Aorta (tissue), 5 donors: ENCODE measurements at regions not wholly inside any gene's neighbourhood (a gene's known extent, or its start where the extent isn't known, plus 50 kb on each side); places are given as distances from the start of the nearest gene placed in this dataset.

Experiments
- ATAC-seq: fragments of 200-7000 bp; cut with Tn5 transposase; one replicate; pipeline ENCODE4 v1.9.1; 2022; ENCODE audit warnings: moderate library complexity; ENCODE audit not compliant: low FRiP score
- DNase-seq, 2 donors: peaks; one replicate each; pipeline ENCODE4 v3.0.0-alpha.2; 2020
- H3K27ac ChIP-seq, 2 donors: one replicate each; pipeline ENCODE4 v1.5.1; 2013; ENCODE audit warnings: low read length in 2 of 2, mild to moderate bottlenecking in 2 of 2, moderate library complexity in 2 of 2, control low read depth in 1 of 2, inconsistent platforms in 1 of 2, low read depth in 1 of 2
- H3K27me3 ChIP-seq, 2 donors: one replicate each; pipeline ENCODE4 v1.6.1; 2013; ENCODE audit warnings: control low read depth in 1 of 2, low read length in 1 of 2, mild to moderate bottlenecking in 1 of 2, moderate library complexity in 1 of 2; ENCODE audit not compliant: insufficient read depth in 2 of 2, control insufficient read depth in 1 of 2
- H3K36me3 ChIP-seq, 2 donors: one replicate each; pipeline ENCODE4 v1.6.1; 2013; ENCODE audit warnings: control low read depth in 1 of 2, low read length in 1 of 2, mild to moderate bottlenecking in 1 of 2; ENCODE audit not compliant: insufficient read depth in 2 of 2, control insufficient read depth in 1 of 2
- H3K4me1 ChIP-seq, 2 donors: one replicate each; pipeline ENCODE4 v1.6.1; 2013; ENCODE audit warnings: low read length in 2 of 2, control low read depth in 1 of 2, mild to moderate bottlenecking in 1 of 2, moderate library complexity in 1 of 2; ENCODE audit not compliant: insufficient read depth in 2 of 2, control insufficient read depth in 1 of 2
- H3K4me3 ChIP-seq, 2 donors: one replicate each; pipeline ENCODE4 v1.5.1; 2013; ENCODE audit warnings: low read length in 2 of 2, control low read depth in 1 of 2, mild to moderate bottlenecking in 1 of 2
- H3K9me3 ChIP-seq: one replicate; pipeline ENCODE4 v1.6.1; 2013; ENCODE audit warnings: mild to moderate bottlenecking, low read length; ENCODE audit not compliant: control insufficient read depth
- WGBS, 2 donors: extraction: QIAGEN DNeasy Blood & Tissue Kit; methylation state at CpG; one replicate each; pipeline ENCODE4 v1.1.7; 2013; 5-methylcytosine and 5-hydroxymethylcytosine counted together
- intact Hi-C, 2 donors: fragments of 100-400 bp; cut with DNase I; formaldehyde crosslinking; loops; one replicate each; pipeline versions ENCODE4 v1.14.2 to v1.15.0; 2022
- donor health status: healthy with polysubstance abuse.
- donor health status: Bipolar disorder and iron deficiency.
- donor health status: DM: no; HTN: no; CAD: no.
- donor health status: DM: no; HTN: no; CAD: no.
- donor health status: DM: yes; HTN: yes; CAD: no.

DNA sequence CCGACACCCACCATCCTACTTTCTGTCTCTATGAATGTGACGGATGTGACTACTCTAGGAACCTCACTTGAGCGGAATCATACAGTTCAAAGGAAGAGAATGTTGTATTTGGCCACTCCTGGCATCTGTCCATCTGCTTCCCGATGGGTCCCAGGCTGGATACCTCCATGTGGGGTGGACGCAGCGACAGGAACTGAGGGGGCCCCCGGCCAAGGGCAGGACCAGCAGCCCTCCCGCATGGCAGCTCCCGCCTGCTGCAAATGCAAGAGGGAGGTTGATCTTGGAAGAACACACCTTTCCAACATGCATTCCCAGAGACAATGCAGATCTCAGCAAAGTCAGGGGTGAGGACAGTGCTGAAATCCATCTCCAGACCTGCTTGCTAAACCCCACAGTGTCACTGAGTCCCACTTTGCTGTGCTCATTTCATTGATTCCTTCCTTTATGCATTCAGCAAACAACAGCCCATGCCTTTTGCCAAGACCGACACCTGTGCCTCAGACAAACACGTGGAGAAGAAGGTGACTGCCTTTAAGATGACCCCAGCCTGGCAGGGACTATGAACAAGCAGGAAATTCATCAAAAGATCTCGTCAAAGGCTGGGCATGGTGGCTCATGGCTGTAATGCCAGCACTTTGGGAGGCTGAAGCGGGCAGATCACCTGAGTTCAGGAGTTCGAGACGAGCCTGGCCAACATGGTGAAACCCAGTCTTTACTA is 246.2 kb downstream of the CTTN start:
- no peaks in the 10 kb centered on the region for H3K27me3 ChIP-seq
- no peaks in the 10 kb centered on the region for H3K36me3 ChIP-seq
- no peak for ATAC-seq
- H3K9me3 ChIP-seq = no peaks in the 10 kb centered on the region
- intact Hi-C loops = no loop called here
- no peaks in the 10 kb centered on the region for H3K4me1 ChIP-seq
- no peak for DNase-seq
- no peak overlapping the region for H3K27ac ChIP-seq
- 63 to 69% methylated on average over 15 of the region's 15 CpGs for WGBS, 2 donors
- no peak overlapping the region for H3K4me3 ChIP-seq

DNA sequence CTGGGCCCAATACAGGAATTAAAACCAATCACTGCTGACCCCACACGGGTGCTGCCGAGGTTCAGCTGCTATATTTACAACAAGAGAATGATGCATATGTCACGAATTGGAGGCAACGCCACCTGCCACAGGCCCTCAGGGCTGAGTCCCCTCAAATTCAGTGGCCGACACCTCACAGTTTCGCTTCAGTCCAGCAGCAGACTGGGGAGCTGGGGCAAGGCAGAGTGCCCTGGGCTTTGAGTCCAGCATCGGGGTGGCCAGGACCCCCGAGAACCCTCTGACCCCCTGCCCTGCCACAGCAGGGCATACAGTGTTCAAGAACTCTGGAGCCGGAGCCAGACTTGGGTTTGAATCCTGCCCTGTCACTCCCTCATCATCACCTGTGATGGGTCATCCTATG is 247.2 kb downstream of the CTTN start:
- Histone ChIP-seq H3K4me1 (no peaks in the 10 kb centered on the region), H3K27ac (no peak overlapping the region), H3K27me3 (no peaks in the 10 kb centered on the region), H3K36me3 (no peaks in the 10 kb centered on the region), H3K4me3 (no peak overlapping the region), H3K9me3 (no peaks in the 10 kb centered on the region)
- DNase-seq (no peak), ATAC-seq (no peak)
- intact Hi-C loops = no loop called here
- 71 to 72% methylated on average over 9 of the region's 9 CpGs for WGBS, 2 donors

DNA sequence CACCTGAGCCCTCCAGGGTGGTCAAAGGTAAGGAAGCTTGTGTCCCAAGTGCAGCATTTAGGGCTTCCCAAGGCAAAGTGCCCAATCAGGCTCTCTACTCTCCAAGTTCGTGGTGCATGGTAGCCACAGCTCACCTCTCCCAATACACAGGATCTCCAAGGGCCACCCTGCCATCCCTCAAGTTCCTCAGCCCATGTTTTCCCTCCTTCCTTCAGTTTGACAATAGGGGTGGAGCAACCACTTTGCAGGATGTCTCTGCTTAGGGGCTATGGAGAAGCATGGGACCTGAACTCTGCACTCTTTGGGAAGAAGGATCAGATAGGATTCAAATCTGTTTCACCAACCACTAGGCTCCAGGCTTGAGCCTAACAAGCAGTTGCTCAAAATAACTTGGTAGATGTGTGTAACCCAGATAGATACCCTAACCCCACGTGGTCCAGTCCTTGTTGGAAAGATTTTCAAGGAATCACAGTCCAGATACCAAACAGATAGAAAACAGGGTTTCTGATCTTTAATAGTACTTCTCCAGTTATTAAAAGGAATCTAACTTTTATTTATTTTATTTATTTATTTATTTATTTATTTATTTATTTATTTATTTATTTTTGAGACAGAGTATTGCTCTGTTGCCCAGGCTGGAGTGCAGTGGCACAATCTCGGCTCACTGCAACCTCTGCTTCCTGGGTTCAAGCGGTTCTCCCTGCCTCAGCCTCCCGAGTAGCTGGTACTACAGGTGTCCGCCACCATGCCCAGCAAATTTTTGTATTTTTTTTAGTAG is 248.1 kb downstream of the CTTN start:
- intact Hi-C loops = no loop called here
- ATAC-seq (no peak), DNase-seq (no peak)
- no peak overlapping the region for H3K4me3 ChIP-seq
- no peaks in the 10 kb centered on the region for H3K4me1 ChIP-seq
- no peaks in the 10 kb centered on the region for H3K9me3 ChIP-seq
- H3K27me3 ChIP-seq = no peaks in the 10 kb centered on the region
- 74 to 80% methylated on average over 6 of the region's 6 CpGs for WGBS, 2 donors
- no peaks in the 10 kb centered on the region for H3K36me3 ChIP-seq
- H3K27ac ChIP-seq = no peak overlapping the region

DNA sequence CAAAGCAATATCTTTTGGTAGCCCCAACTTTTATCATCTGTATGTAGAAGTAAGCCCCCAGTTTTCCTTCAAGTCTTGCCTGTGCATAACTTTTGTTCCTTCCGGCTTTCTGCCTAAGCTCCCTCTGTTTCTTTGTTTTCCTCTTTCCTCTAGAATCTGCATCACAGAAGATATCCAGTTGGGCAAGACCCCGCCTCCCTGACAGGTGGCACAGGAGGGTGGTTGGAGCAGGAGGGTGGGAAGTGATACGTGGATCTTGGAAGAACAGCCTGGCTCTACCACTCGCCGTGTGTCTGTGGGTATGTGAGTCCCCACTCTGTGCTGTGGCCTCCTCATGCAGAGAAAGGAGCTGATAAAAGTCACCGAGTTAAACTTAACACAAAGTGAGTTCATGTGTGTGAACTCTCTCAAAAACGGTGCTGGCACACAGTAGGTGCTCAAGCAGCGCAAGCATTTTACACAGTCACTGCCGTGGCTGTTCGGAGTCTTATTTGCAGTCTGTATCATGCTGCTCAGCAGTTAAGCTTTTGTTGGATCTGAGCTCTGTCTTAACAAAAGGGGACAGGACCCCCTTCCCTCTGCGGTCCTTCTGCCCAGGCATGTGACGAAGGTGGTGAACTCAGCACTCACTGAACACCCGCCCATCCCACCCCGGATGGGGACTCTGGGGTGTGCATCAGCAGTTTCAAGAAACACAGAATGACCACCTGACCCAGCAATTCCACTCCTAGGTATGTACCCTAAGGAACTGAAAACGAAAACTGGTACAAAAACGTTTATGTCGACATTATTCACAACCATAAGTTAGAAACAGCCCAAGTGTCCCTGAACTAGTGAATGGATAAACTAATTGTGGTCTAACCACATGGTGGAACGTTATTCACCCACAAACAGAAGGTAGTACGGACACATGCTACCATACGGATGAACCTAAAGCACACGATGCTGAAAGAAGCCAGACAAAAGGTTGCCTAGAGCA is 249.1 kb downstream of the CTTN start:
- no peak overlapping the region for H3K27ac ChIP-seq
- 25 to 34% methylated on average over 21 of the region's 21 CpGs for WGBS, 2 donors

DNA sequence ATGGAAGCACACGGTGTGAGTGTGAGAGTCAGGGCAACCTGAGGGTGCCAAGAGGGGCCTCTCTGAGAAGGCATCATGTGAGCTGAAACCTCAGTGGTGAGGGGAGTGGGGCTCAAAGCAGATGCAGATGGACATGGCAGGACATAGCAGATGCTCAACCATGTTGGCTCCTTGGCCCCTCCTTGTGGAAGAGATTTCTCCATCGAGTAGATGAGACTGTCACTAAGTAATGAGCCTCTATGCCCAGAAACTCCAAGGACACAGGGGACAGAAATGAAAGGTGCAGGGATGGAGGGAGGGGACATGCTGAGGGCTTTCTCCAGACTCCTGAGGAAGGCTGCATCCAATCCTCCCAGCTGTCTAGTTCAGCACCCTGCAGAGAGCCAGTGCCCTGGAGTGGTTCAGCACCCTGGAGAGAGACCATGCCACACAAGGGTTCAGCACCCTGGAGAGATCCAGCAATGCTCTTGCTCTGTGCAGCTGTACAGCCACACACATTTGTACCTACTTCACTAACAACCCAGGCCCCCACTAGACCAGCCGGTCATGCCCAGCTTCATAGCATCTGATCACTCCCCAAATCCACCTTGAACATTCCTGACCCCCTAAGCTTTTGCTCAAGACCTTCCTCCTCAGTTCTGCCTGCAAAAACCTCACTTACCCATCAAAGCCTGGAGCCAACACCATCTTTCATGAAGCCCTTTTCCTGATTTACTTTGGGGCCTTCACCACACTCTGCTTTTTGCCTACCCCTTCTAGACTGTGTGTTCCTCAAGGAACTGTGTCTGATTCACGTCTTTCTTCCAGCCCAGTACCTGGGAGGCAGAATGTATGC is 252.0 kb downstream of the CTTN start:
- no peaks in the 10 kb centered on the region for H3K4me1 ChIP-seq
- no peaks in the 10 kb centered on the region for H3K9me3 ChIP-seq
- no peak overlapping the region for H3K4me3 ChIP-seq
- DNase-seq = no peak
- no peak overlapping the region for H3K27ac ChIP-seq
- intact Hi-C loops = no loop called here
- peak; percentile 84 for ATAC-seq
- 44 to 50% methylated on average over 4 of the region's 4 CpGs for WGBS, 2 donors
- no peaks in the 10 kb centered on the region for H3K27me3 ChIP-seq
- H3K36me3 ChIP-seq = no peaks in the 10 kb centered on the region

More for the DNA sequence above, 249.1 kb downstream of the CTTN start:
- Histone ChIP-seq H3K9me3 (no peaks in the 10 kb centered on the region), H3K4me1 (no peaks in the 10 kb centered on the region), H3K27me3 (no peaks in the 10 kb centered on the region), H3K4me3 (no peak overlapping the region), H3K36me3 (no peaks in the 10 kb centered on the region)
- ATAC-seq (no peak), DNase-seq (no peak)
- intact Hi-C loops = no loop called here

DNA sequence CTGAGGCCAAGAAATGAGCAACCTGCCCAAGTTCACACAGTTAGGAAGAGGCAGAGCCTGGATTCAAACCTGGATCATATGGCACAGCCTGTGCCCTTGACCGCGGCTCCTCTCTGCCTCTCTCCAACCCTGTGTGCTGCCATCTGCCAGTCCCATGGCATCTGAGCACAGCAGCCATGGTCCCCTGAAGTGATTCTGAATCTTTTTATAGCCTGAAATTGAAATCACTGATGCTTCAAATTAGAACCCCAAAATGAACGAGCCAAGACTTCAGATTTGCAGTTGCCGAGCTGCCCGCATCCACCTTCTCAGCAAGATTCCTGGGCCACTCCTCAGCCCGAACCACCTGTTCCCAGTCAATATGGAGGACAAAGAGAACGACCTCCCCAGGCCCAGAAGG is 252.7 kb downstream of the CTTN start:
- Histone ChIP-seq H3K4me3 (no peak overlapping the region), H3K27me3 (no peaks in the 10 kb centered on the region), H3K9me3 (no peaks in the 10 kb centered on the region), H3K36me3 (no peaks in the 10 kb centered on the region), H3K4me1 (no peaks in the 10 kb centered on the region), H3K27ac (no peak overlapping the region)
- ATAC-seq = no peak
- WGBS, 2 donors = 82 to 86% methylated on average over 7 of the region's 7 CpGs
- no peak for DNase-seq
- intact Hi-C loops = no loop called here

DNA sequence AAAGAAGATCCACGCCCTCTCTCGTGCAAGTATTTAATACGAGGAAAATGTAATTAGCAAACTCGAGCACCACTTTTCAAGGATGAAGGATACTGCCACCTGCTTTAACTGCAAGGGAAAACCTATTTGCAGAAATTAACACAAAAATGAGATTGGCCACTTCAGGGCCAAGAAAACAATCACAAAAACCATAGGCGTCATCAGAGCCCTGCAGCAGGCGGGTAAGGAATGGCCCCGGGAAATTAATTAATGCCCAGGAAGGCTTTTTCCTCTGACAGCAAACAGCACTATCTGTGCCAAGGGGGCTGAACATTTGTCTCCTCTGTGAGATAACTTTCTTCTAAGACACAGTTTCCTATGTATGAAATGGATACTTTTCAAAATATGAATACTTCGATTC is 255.7 kb downstream of the CTTN start:
- ATAC-seq (no peak), DNase-seq (no peak)
- no peak overlapping the region for H3K4me3 ChIP-seq
- no peaks in the 10 kb centered on the region for H3K9me3 ChIP-seq
- no peak overlapping the region for H3K27ac ChIP-seq
- no peaks in the 10 kb centered on the region for H3K36me3 ChIP-seq
- H3K27me3 ChIP-seq = no peaks in the 10 kb centered on the region
- WGBS, 2 donors = 75% methylated on average over 8 of the region's 8 CpGs
- intact Hi-C loops = no loop called here
- no peaks in the 10 kb centered on the region for H3K4me1 ChIP-seq

DNA sequence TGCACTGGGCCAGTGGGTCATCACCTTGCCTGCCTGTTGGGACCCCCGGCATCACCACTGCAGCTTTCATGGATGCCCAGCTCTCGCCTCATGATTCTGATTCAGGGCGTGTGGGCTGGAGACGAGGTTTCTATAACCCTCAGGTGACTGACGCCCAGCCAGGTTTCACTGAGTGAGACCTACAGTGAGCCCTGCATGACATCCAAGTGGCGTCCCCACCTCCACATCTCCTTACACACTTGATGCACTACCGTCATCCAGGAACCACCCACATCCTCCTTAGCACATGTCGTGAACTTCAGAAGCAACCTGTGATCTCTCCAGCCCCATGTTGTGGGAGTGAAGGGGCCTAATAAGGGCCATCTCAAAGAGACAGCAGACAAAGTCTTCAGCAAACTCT is 257.5 kb downstream of the CTTN start:
- DNase-seq (no peak), ATAC-seq (no peak)
- Histone ChIP-seq H3K36me3 (no peaks in the 10 kb centered on the region), H3K9me3 (no peaks in the 10 kb centered on the region), H3K4me1 (no peaks in the 10 kb centered on the region), H3K27ac (no peak overlapping the region), H3K4me3 (no peak overlapping the region), H3K27me3 (no peaks in the 10 kb centered on the region)
- WGBS, 2 donors = 80 to 84% methylated on average over 8 of the region's 8 CpGs
- intact Hi-C loops = no loop called here
